ENCODE measurements at regions not wholly inside any gene's neighbourhood (a gene's known extent, or its start where the extent isn't known, plus 50 kb on each side); places are given as distances from the start of the nearest gene placed in this dataset.

DNA sequence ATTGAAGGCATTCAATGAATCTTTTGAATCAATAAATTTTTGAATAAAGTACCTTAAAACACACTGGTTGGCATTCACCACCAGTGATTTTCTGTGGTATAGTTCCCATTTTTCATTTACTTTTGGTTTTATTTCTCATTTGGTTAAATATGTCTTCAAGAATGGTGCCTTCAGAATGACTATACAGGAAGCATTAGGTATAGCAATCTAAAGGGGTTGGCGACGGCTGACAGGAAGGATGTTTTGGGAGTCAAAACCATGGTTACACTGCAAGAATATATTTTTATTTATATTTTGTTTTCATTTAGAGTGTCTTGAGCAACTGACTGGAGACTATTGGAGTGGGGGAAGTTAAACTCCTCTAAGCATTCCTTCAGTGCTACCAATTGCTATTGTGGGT, 235.7 kb downstream of the HTR1A start:
- DNase-seq (ENCODE audit: low read depth), result no peak

DNA sequence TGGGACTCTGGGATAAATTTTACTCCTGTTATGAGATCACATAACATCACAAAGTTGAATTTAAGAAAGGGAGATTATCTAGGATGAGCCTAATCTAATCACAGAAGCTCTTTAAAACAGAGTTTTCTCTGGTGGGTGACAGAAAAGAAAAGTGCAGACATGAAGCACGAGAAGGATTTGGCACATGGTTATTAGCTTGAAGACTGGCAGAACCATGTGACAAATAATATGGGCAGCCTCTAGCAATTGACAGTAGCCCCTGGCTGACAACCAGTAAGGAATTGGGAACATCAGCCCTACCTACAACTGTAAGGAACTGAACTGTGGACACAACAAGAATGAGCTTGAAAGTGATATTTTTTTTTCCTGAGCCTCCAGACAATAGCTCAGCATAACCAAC, 243.1 kb downstream of the HTR1A start:
- no peak for DNase-seq (ENCODE audit: low read depth)

DNA sequence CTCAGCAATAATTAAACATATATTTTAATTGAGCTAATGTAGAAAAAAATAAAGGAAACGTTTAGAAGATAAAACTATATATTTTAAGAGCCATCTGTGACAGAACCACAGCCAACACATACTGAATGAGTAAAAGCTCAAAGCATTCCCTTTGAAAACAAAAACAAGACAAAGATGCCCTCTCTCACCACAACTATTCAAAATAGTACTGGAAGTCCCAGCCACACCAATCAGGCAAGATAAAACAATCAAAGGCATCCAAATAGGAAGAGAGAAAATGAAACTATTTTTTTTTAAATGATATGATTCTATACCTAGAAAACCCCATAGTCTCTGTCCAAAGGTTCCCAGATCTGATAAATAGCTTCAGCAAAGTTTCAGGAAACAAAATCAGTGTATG, 262.0 kb downstream of the HTR1A start:
- no peak for DNase-seq (ENCODE audit: low read depth)

DNA sequence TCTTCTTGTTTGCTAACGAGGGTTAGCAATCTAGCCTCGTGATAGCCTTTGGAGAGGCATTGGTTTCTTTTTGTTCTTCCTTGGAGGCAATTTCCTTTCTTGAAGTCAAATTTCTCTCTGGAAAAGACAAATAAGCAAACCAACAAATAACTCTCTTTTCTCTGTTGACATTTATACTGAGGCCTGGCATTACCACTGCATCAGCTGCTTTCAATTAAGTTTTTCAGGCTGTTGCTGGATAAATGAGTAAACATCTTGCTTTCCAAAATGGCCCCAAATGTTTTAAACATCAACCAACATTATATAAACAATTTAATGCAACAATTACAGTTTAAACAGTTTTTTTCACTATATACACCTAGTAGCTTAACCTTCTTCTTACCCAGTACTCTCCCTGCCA, 264.4 kb downstream of the HTR1A start:
- no peak for DNase-seq (ENCODE audit: low read depth)

DNA sequence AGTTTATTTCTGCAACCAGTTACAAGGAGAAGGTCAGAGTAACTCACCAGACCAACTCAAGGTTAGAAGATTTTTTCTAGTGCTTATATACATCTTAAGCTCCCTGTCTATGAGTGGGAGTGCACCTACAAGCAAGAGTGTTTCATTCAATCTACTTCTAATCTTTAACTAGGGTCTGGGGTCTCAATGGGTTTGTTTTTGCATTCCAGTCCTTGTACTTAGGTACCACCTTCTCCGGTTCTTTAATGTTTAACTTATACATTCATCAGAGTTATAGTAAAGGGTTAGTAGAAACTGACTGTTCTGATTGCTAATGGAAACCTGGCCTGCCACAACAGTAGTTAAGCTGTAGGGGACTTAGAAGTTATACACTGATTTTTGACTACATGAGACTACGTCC, 271.7 kb downstream of the HTR1A start:
- no peak for DNase-seq (ENCODE audit: low read depth)

DNA sequence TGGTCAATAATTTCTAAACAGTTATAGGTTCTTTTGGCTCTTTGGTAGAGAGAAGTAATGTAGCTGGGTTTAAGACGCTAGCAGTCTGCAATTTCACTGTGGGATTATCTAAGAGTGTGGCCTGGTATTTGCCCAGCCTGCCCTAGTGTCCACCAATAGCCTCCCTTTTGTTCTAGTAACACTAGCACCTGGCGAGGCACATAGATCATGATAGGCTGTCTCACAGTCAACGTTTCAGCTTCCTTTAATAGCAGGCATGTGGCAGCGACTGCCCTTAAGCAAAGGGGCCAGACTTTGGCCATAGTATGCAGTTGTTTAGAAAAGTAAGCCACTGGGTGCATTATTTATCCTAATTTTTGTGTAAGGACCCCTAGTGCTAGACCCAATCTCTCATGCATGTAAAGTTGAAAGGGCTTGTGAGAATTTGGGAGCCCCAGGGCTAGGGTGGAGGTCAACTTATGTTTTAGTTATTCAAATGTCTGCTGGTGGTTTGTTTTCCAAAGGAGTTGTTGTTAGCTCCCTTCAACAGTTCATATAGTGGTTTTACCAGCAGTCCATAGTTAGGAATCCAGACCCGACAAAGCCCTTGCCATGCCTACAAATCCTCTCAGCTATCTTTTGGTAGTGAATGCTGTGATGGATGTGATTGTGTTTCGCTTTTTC, 274.3 kb downstream of the HTR1A start:
- DNase-seq (ENCODE audit: low read depth), result no peak

DNA sequence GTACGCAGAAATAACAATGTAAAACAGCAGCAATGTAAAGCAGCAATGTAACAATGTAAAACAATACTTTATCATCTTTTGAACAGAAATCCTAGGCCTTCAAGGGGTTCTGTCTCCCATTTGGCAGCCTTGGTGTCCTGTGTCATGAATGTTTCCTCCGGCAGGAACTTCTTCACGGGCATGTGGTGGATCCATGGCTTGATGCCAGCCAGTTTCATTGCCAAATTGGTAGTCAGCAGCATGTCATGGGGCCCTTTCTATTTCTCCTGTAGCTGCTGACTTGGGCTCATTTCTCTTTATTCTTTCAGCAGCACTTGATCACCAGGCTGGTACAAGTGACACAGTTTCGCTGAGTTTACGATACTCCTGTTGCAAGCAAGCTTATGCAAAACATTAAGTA, 275.3 kb downstream of the HTR1A start:
- no peak for DNase-seq (ENCODE audit: low read depth)

DNA sequence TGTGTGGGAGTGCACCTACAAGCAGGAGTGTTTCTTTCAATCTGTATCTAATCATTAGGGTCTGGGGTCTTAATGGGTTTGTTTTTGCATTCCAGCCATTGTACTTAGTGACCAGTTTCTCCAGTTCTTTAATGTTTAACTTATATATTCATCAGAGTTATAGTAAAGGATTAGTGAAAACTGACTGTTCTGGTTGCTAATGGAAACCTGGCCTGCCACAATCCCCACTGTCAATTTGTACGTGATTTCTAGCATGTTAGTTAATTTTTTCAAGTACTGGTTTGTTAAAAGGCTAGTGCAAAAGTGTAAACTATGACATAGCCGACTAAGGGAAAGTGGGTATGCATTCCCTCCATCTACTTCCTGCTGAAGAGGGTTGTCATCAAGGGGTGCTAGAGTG, 276.1 kb downstream of the HTR1A start:
- DNase-seq (ENCODE audit: low read depth), result no peak

DNA sequence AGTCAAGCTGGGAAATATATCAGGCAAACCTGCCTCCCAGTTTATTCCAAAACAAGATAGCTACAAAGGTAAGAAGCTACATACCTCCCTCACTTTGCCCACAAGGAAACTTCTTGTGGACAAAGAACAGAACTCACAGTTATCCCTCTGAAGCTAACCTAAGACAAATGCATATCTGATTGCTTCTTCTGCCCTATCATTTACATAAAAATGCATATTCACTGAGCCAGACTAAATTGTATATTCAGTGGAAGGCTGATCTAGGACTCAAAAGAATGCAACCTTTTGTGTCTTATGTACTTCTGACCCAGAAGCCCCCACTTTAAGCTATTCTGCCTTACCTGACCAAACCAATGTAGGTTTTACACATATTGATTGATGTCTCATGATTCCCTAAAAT, 276.8 kb downstream of the HTR1A start:
- DNase-seq (ENCODE audit: low read depth), result no peak

DNA sequence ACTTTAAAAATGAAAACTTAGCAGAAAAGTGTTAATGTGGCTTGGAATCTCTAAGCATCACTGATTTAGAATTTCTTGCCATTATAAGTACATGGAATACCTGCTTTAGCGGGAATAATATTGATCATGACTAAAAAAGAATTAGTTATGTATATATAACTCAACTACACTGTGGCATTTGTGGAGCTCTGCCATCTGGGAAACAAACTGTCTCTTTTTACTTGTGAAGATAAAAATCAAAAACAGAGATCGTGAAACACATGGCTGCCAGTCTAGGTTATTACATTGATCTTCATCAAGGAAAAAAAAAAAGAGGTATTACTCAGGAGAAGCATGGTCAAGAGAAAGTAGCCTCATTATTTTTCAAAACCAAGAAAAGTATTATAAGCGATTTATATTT, 287.4 kb downstream of the HTR1A start:
- DNase-seq (ENCODE audit: low read depth), result no peak

DNA sequence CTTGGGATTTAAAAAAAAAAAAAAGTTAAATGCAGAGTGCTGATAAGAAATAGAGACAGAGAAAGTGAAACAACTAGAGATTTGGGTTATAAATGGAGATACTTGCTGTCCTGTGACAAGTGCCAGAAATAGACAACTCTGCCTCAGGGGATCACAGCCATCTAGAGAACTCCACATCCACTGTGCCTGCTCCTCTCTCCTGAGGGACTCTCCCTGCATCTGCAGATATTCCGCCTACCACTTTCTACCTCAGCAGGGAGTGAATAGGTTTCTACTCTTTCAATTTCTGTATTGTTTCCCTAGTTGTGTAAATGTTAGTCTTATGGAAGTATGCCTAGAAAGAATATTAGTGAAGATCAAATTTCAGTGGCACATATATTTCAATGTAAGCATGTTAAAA, 307.2 kb downstream of the HTR1A start:
- no peak for DNase-seq (ENCODE audit: low read depth)

DNA sequence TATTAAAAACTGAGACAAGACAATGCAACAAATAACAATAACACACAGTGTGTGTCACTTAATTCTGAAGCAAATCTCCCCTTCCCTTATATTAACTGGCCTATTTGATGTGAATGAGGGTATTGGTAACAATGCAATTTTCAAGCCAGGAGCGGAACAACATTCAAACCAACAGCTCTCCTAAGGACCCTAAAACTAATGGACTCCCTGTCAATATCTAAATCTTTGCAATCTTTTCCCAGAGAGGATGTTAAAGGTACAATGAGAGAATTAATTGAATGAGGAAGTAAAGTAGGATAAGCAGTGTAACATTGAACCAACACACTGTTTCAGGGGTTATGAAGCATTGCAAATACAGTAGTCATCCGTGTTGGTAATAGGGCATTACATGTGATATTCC, 311.7 kb downstream of the HTR1A start:
- DNase-seq (ENCODE audit: low read depth), result no peak

DNA sequence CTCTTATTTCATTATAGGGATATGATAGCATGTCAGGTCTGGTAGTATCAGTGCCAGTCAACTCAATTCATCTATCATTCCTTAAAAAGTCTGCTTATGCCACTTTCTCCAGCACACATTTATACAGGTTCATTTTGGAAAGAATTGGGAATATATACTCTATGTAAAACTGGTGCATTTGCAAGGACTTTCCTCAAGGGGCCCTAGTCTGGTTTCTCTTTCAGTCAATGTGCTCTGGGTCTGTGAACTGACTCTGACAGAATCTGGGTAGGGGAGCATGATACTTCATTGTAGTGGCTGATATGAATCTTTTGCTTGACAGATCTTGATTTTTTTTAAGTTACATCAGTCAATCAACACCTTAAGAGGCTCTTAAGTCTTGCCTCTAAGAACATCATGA, 313.9 kb downstream of the HTR1A start:
- no peak for DNase-seq (ENCODE audit: low read depth)

DNA sequence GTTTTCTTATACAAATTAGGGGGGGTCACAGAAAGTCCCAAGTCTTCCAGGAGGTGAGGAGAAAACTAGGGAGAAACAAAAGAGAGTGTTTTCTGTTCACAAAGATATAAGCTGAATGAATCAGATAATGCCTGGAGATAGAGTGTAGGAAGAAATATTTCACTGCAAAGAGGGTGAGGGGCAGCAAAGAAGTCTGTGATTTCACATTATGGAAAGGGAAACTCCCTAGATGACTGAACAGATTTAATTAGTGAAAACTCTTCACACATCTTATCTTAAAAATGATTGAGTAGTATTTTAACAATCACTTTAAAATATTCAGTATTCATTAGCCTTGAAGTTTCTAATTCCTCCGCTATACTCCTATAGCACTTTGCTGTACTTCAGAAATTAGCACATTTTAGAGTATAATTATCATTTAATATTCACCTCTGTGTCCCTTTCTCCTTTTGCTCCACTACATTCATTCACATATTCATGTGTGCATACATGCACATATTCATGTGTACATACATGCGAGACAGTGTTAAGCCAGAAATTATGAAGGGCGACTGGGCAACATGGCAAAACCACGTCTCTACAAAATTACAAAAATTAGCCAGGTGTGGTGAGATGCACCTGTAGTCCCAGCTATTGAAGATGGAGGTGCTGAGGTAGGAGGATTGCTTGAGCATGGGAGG, 332.2 kb downstream of the HTR1A start:
- no peak for DNase-seq (ENCODE audit: low read depth)

DNA sequence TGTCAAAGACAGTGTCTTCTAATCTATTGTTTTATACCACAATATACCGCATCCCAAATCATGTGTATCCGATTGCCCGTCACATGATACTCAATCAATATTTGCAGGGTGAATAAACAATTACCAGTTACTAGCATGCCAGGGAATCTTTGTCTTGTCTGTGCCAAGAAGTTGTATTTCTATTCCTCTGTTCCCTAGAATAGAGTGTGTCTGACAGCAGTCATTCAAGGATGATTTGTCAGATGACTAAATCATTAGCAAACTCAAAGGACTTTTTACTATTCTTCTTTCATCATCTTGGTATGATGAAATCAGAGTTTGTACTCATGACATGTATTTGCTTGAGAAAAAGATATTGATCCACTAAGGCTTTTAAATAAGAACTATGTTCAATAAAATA, 348.8 kb downstream of the HTR1A start:
- no peak for DNase-seq (ENCODE audit: low read depth)

DNA sequence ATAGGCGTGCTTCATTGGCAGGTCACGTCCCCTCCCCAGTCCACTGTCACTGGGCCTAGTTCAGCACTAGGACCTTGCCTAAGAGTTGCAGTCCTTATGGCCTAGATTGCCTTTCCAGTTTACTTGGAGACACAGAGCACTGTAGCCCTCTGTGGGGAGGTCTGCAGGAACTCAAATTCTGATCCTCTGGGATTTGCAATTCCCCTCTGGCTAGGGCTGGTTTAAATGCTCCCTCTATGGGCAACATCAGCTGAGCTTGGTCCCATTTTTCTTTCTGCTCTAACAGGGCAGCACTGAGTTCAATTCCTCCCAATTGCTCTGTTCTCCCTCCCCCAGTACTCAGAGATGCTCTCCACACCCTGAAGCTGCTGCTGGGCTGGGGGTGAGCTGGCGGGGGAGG, 358.2 kb downstream of the HTR1A start:
- DNase-seq (ENCODE audit: low read depth), result no peak

DNA sequence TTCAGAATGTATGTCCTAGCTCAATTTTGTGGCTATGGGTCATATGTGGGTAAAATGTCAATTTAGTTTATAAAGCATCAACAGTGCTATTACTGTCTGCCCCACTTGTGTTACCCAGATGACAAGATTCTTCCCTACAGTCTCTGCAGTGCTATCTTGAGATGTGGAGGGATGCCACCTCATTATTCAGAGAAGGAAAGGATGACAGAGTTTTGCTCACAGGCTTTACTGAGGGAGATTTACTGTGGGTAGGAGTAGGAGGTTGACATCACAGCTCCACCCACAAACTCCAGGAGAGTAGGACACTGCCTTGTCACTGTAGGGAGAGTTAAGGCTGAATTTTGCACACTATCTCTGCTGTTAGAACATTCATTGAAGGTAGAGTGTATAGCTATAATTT, 359.3 kb downstream of the HTR1A start:
- no peak for DNase-seq (ENCODE audit: low read depth)

DNA sequence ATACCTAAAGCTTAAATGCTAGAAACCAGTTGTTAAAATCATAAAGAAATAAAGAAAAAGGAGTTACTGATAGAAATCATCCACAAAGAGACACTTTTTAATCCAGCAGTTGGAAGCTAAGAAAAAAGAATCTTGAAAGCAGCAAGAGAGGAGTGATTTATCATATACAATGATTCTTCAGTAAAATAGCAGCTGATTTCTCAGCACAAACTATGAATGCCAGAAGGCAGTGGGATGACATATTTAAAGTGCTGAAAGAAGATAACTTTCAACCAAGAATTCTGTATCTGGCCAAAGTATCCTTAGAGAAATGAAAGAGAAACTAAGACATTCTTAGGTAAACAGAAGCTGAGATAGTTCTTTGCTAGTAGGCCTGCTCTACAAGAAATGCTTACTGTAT, 366.0 kb downstream of the HTR1A start:
- no peak for DNase-seq (ENCODE audit: low read depth)

DNA sequence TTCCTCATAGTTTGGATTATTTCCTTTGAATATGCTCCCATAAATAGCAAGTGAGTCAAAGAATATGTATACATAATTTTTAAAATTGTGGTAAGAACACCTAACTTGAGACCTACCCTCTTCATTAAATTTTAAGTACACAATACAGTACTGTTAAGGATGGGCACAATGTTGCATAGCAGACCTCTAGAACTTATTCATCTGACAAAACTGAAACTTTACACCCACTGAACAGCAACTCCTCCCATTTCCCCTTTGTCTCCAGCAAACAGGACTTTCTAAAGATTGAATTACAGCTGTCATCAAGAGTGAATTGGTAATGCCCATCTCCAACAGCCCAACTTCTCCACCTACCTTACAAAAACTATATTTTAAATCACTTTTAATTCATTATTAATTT, 388.9 kb downstream of the HTR1A start:
- no peak for DNase-seq (ENCODE audit: low read depth)

DNA sequence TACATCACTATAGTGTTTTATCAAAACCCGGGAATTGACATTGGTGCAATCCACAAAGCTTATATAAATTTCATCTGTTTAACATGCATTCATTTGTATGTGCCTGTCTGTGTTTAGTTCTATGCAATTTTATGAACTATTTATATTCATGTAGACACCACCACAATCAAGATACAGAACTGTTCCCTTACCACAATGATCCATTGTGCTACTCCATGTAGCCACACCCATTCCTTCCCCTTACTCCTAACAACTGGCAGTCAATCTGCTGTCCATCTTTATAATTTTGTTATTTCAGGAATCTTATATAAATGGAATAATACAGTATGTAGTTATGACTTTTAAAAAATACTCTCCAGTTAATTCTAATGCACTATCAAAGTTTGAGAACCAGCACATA, 389.5 kb downstream of the HTR1A start:
- no peak for DNase-seq (ENCODE audit: low read depth)

DNA sequence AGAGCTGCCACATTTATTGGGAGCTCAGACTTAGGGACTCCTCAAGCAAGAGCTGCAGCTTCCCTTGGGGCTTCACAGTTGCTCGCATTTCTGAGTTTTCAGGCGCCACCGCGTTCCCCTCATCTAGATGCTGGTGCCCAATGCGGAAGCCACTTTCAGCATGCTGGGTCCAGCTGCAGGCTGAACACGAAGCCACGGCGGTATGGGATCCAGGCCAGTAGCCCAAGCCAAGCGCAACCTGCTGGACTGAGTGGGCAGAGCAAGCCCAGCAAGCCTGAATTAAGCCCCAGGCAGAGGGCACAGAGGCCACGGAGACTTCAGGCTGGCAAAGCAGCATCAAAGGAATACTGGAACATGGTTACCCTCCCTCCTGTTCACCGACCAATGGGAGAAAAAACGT, 391.5 kb downstream of the HTR1A start:
- DNase-seq (ENCODE audit: low read depth), result no peak

DNA sequence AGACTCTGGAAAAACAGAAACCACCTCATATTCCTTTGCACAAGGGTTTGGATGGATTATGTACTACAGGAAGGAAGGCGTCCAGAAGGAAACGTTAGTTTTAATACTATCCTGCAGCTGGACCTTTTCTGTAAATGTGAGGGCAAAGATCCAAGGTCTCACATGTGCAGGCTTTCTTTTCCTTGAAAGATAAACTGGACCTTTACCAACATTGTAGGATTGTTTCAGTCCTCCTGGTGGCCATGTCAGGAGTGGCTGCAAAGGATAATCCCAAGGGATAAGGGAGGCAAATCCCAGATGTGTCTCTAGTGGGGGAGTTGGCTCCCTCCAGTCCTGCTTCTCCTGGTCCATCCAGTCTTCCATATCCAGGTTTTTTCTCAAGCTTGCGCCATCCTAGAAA, 397.5 kb downstream of the HTR1A start:
- DNase-seq (ENCODE audit: low read depth), result no peak

DNA sequence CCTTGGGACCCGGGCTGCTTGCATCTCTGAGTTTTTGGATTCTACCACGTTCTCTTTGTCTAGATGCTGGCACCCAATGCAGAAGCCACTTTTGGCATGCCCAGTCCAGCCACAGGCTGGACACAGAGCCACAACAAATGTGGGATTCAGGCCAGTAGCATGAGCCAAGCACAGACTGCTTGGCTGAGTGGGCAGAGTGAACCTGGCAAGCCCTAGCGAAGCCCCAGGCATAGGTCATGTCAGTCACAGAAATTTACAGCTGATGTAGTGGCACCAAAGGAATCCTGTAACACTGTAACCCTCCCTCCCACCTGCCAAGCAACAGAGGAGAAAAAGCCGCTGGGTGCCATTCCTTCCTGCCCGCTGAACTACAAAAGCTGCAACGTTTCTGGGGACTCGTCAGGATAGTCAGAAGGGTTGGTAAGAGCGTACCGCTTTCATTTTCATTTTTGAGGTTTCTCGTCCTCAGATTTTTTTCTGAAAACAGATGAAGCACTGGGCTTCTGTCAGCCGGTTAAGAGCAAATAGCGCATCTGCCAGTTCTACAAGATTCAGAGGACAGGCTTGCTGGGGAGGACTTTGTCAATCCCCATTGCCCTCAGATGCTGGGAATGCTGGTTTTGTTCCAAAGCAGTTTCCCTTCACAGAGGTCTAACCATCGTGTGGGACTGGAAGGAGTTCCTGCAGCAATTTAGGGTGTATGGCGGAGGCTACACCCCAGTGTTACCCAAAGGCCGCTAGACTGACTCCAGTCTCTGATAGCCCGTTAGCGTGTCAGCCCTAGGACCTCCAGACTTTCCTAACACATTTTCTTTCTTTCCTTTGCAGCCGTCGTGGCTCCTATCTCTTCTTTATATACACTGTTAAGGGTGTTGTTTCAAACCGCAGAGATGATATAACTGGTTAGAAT, 399.0 kb downstream of the HTR1A start:
- DNase-seq (ENCODE audit: low read depth), result no peak
